ENCODE measurements at regions not wholly inside any gene's neighbourhood (a gene's known extent, or its start where the extent isn't known, plus 50 kb on each side); places are given as distances from the start of the nearest gene placed in this dataset.

- TF ChIP-seq CTCF (IDR thresholded peaks at IDR 0.05) = no peak
- TF ChIP-seq ZFX (IDR thresholded peaks at IDR 0.05; ENCODE audit: borderline replicate concordance) = no peak
These were observed 254.7 kb upstream of the FIGN start for GRCh38 chr2:163990541-163990940.
